Activated CD8-positive, alpha-beta memory T cell treated with anti-CD3 and anti-CD28 coated beads, Interleukin-2, amount 50 U/mL, for 24 hours (primary cell): ENCODE measurements at regions not wholly inside any gene's neighbourhood (a gene's known extent, or its start where the extent isn't known, plus 50 kb on each side); places are given as distances from the start of the nearest gene placed in this dataset.

Source experiments
- DNase-seq: peaks from one replicate; pipeline ENCODE4 v3.0.0-alpha.2; 2020; ENCODE audit errors: extremely low read depth

DNA sequence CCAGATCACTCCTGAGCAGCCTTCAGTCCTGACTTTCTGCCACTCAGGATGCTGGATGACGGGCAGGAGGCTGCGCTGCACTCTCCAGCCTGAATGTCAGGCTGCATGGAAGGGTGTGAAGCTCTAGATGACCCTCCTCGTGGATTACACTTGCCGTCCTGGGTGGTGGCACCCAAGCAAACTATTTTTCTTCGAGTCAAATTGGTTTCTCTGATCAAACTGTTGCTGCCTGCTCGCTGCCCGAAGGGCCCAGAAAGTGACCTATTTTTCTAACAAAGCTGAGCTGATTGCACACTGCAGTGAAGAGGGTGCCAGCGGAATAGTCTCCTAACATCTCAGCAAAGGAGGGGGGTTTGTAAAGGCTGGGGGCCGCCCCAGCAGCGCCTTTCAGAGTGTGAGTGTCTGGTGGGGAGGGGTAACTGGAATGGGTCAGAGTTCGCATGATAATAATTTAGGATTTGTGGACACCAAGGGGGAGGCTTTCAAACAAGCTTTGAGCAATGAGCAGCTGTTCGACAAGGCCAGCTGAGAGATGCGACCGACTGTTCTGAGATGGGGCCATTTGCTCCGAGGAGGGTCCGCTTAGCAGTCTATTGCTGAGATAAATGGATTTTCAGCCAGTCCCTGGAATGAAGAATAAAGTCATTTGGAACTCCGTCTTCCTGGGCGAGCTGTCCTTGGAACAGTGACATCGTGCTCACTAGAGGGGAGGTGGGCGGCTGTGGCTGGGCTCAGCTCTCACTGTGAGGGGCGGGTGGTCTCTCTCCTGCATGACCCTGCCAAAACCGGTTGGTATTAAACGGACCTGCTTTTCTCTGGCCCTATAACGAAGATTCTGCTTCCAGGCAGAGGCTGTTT lies 537.6 kb downstream of the BRD1 start:
- no peak for DNase-seq

DNA sequence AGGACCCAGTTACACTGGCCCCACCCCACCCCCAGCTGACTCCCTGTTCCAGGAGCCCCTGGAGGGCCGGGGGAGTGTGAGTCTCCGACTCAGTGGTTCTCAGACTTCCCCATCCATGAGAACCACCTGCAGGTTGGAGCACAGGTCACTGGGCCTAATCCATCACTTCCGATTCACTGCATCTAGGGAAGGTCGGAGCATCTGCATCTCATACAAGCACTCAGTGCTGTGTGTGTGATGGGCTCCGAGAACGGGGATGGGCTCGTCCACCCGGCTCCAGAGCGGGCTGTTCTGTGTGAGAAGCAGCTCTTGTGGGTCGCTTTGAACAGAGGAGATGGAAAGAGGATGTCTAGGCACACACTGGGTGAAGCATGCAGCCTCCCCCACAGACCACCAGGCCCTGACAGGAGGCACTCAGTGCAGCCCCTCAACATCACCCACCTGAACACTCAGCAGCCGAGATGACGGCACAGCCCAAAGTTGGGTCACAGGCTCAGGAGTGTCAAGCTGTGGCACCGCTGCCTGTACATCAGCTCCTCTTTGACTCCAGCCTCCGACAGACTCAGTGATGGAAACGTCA lies 541.4 kb downstream of the BRD1 start:
- no peak for DNase-seq

DNA sequence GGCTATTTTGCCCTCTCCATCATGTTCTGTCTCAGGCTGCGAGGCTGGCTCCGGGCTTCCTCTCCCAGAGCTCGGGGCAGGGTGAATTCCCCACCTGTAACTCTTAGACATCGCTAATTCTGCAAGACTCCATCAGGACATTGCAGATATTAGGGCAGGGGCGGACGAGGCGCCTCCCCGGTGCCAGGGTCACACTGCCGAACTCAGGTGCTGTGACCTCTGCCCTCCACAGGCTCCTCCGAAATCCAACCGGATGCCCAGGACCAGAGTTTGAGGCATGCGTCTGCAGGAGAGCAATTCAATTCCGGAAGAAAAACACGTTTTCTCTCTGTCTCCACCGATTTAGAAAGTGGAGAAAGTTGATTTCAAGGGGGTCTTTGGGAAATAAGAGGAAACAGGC lies 542.7 kb downstream of the BRD1 start:
- no peak for DNase-seq

DNA sequence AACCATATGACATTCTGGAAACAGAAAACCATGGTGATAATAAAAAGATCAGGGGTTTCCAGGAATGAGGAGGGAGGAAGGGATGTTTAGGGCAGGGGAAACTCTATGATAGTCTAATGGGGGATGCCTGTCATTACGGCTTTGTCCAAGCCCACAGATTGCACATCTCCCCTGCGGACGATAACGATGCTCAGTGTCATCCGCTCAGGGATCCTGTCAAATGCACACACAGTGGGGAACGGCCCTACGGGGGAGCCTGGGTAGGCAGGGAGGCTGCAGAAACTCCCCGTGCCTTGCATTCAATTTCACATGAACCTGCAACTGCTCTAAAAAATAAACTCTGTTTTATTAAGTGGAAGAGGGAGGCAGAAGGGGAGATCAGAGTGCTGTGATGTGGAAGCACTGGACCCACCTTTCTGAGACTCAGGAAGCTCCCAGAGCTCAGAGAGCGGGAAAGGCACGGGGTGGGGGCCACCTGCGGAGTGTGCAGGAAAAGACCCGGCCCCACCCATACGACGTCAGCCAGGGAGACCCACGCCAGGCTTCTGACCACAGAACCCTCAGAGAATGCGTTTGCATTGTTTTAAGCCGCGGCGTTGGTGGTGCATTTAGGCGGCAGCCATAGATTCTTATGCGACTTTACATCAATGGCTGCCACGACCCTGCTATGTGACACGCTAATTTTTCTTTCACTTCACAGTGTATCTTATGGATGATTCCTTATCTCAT lies 543.5 kb downstream of the BRD1 start:
- DNase-seq: no peak

DNA sequence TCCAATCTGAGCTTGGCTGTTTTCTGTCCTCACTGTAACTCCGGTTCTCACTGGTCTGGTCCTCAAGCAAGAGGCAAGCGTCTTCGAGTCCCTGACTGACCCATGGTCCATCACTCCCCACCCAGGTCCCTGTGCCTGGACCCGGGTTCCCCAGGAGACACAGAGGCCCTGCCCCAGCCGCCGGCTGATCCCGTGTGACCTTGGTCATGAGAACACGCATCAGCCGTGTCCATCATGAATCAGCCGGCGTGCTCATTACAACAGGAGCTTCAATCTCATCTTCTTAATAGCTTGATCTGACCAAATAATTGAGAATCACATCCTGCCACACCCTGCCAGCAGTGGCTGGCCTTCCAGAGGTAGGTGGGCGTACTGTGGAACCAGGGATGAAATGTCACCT lies 545.1 kb downstream of the BRD1 start:
- no peak for DNase-seq

DNA sequence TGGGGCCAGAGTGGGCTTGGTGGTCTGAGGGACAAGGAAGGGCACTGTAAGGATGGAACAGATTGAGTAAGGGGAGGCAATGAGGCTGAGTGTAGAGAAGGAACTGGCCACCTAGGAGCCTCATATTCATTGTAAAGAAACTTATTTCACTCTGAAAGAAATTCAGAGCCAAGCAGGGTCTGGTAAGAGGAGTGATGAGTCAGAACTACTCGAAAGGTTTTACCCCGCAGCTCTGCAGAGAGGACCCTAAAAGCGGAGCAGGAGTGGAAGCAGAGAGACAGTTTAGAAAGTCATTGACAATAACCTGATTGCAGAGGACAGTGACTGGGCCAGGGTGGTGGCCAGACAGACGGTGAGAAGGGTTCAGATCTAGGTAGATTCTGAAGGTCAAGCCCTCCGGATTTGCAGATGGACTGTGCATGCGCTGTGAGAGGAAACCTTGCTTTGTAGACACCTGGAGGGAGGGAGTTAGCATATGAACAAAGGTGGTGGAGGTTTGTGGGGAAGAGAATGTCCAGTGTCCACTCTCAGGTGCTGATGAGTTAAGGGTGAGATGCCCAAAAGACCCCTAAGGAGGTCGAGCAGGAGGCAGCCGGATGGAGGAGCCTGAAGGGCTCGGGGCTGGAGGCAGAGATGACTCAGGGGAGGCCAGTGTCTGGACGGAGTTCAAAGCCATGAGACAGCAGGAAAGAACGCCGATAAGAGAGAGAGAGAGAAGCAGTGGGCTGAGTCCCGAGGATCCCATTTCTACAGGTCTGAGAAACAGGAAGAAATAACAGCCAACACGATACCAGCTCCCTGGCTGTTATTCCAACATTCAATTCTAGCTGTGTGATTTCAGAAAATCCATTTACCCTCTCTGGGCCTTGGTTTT lies 546.0 kb downstream of the BRD1 start:
- no peak for DNase-seq

DNA sequence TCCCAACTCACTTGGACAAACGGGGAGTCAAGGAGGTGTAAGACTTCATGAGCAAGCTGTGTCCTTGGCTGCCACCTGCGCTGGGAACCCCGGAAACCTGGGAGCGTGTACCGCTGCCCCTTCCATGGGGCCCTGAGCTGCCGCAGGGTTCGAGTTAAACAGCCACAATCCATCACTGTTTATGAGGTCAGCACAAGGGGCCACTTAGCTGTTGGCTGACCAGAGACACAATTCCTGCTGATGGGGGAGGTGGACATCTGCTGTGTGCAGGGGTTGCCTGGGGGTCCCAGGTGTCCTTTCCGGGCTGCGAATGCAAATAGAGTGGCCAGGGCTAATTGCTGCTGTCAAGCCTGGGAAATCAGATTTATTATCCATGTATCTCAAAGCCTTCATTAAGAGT lies 549.3 kb downstream of the BRD1 start:
- no peak for DNase-seq

DNA sequence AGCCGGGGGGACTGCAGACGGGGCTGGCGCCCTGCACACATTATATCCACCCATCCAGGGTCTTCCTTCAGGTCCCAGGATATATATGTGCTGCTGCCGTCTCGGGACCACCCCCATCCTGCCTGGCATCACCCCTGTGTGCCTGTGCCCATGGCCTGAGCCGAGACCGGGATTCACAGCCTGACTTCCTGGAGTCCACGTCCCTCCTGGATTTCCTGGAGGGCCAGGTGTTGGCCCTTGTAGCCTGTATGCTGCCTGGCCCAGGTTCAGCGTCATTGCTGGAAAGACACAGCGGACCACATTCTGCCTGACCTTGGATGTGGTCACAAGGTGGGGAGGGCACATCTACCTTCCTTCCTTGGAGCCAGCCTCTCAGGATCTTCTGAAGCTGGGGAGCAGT lies 551.1 kb downstream of the BRD1 start:
- no peak for DNase-seq

DNA sequence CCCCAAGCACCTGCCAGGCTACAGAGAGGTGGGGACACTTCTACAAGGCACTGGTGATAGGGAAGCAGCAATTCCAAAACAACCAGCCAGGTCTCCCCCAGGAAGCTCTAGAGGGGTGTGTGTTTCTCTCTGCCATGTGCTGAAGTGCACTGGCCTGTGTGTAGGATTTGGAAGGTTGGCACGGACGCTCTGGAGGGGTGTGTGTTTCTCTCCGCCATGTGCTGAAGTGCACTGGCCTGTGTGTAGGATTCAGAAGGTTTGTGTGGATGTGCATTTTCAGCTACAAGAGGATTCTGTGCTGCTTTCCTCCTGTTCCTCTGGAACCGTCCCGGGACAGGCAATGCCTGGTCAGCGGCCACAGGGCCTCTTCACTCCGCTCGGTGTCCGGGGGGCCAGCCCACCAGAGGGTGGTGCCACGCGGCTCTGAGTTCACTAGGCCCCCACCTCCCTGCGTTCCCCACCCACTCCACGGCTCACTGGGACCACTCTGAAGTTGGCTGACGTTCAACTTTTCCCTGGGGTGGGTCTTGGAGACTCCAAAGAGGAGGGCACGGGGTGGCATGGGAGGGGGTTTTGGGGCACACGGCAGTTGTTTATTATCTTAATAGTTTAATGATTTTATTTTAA lies 552.8 kb downstream of the BRD1 start:
- no peak for DNase-seq

DNA sequence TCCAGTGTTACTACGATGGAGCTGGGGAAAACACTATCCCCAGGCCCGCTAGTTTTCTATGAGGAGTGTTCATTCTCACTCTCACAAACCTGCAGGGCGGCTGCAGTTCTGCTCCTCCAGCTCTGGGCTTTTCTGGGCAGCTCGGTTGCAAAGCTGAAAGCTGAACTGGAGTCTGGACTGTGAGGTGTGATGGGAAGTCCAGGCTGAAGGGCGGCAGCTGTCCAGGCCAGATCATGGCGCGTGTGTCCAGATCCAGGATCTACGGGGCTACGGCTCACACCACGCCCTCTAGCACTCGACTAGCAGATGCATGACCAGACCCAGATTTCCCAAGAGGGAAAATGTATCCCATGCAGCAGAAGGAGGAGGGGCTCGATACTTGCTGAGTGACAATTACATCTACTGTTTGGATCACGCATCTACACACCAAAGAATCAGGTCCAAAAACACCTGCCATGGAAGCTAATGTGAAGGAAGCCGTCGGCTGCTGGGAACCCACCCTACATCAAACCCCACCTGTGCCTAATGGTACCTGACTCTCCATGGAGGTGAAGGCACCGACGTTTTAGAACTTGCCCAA lies 555.0 kb downstream of the BRD1 start:
- DNase-seq: no peak

DNA sequence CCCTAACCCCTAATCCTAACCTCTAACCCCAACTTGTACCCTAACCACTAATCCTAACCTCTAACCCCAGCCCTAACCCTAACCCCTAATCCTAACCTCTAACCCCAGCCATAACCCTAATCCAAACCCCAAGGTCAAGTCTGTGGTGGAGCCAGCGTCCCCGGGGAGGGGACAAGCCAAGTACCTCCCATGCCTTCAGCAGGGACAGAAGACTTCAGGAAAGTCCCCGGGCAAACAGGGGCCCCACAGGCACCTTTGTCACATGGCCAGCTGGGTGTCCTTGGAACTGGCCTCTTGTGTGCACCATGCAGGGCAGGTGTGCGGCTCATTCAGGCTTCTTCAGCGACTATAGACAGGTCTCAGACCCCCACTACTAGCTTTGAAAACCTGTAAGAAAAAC lies 555.8 kb downstream of the BRD1 start:
- DNase-seq: no peak

DNA sequence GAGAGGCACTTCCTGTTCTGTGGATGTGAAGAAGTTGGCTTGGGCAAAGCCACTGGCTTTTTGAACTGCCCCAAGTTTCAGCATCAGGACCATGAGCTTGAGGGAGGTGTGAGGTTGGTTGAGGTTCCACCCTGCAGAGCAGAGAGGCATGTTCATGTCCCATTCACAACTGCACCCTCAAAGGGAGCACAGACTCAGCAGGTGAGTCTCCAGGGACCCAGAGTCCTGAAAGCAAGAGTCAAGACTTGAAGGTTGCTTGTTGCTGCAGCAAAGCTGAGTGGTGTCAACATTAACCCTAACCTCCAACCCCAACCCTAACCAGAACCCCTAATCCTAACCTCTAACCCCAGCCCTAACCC lies 556.3 kb downstream of the BRD1 start:
- no peak for DNase-seq

DNA sequence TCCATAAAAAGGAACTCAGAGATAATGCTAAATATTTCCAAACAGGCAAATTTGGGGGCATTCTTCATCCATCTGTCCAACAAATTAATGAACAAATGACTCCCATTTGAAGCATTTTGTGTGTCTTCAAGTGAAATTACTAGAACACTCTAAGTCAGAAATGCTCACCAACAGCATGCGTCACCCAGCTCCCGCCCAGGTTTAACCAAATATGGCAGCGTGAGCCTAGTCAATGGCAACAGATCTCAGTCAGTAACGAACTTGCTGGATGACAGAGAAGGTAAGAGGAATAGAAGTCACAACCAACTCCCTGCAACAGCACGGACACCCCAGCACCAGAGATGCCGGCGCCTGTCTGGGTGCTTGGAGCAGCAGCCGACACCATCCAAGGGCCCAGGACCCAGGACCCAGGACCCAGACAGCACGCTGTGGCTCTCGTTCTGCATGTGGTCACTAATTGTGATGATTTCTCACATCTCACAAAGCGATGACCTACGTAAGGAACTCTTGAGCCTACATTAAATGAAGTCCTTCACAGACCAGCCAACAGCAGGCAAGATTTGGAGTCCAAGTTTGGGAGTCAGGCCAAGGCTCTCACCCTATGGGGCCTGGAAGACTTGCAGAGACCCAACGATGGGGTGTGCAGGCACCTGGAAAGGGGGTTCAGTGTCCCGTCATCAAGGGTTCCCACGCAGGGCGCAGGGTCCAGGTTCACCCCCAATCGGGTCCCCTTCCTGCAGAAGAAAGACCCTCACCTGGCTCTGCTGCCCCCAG lies 556.9 kb downstream of the BRD1 start:
- no peak for DNase-seq

DNA sequence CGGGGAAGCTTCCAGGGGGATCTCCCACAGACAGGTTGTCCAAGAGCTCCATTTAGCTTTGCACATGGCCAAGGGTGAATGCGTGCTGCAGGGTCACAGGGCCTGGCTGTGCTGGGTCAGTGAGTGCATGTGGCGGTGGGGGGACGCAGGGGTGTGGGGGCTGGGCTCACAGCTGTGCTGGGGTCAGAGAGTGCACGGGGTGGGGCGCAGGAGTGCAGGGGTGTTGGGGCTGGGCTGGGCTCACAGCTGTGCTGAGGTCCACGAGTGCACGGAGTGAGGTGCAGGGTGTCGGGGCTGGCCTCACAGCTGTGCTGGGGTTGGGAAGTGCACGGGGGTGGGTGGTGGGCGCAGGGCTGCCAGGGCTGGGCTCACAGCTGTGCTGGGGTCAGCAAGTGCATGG lies 557.7 kb downstream of the BRD1 start:
- no peak for DNase-seq

DNA sequence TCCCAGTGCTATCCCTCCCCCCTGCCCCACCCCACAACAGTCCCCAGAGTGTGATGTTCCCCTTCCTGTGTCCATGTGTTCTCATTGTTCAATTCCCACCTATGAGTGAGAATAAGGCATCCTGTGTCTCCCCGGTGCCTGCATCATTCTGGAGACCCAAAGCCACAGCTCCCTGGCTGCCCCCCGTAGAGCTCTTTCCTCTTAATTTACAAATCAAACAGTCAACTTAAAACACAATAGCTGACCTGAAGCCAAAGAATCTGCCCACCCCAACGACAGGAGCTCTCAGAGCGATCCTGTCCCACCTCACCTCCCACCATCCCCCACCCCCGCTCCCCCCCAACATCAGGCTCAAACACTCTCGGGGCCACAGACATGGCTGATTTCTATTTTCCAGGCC lies 558.3 kb downstream of the BRD1 start:
- no peak for DNase-seq

DNA sequence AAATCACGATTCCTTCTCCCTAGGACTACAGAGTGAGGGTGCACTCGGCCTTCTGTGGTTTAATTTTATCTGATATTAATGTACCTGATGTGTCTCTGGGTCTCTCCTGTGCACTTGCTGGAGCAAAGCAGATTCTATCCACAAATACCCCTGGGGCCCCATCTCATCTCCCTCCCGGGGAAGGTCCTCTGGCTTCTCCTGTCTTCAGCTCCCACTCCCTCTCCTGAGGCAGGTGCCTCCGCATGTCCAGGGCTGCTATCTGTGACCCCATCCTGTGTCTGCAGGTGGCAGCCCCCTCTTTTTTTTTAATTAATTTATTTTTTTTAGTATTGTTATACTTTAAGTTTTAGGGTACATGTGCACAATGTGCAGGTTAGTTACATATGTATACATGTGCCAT lies 558.7 kb downstream of the BRD1 start:
- DNase-seq: no peak

DNA sequence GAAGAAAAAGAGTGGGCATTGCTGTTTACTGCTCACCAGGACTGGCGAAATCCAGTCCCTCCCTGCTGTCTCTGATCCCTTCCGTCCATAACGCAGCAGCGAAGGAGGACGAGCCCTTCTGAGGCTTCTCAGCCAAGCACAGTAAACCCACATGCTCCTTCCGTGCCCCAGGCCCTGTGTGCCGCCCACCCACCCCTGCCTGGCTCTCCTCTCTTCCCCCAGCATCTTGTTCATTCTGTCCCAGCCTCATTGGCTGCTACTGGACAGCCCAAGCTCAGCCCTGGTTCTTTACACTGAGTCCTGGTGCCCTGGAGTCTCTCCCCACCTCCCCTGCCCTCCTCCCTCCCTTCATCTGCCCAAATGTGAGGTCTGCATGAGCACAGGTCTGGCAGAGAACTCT lies 559.7 kb downstream of the BRD1 start:
- no peak for DNase-seq

DNA sequence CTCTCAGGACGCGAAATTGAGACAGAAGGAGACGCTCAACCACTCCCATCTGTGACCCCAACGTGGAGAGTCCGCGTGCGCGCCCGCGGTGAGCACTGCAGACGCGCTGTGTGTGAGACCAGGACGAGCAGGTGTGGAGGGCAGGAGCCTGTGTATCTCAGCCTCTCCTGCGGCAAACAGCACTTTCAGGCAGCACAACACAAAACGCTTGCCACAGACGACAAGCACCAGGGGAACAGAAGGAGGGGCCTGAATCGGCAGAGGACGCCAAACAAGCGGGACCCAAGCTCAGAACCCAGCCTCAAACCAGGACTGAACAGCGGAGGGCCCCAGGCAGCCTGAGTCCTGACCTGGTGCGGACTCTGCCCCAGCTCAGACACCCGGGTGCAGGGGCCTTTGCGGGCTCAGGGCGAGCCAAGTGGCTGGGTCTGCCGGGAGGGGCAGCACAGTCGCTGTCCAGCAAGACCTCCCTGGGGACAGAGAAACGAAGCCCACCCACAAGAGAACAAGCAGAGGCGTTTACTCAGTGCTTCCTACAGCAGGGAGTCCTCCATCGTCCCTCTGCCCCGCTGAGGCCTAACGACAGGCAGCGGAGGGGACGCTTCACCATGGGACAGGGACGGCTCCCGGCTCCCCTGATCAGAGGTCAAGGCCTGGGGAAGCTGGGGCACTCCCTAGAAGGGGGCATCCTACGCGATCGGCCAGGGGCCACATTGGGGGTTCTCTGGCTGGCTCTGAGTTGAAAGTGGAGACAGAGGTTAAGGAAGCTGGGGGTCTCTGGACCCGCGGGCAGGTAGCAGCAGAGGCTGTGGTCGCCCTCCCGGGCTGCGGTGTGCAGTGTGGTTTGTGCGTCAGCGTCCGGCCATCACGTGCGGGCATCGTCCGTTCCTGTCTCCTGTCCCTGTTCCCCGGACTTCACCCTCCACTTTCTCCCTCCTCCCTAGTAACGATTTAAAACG lies 560.8 kb downstream of the BRD1 start:
- no peak for DNase-seq

DNA sequence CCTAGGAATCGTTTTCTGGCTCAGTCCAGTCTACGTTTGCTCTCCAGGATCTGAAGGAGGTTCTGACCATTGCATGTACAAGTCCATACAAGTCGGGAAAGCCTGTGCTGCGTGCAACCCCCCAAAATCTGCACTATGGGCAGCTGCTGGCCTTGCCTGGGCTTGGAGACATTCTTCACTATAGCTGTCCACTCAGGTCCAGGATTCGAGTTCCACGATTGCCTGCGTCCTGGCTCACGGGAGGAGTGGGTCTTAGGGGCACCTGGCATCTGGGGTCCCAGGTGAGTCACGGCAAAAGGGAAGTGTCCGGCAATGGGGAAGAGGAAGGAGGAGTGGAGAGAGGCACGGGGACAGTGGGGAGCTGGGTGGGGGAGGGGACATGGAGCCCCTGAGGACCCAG lies 563.0 kb downstream of the BRD1 start:
- no peak for DNase-seq
